Right lobe of liver (tissue), 4 donors: ENCODE measurements at regions not wholly inside any gene's neighbourhood (a gene's known extent, or its start where the extent isn't known, plus 50 kb on each side); places are given as distances from the start of the nearest gene placed in this dataset.

Experiments used
- POLR2A ChIP-seq: fragments of 450-650 bp; IDR thresholded peaks from one replicate; pipeline ENCODE4 v1.6.1; 2017; ENCODE audit warnings: antibody characterized with exemption, mild to moderate bottlenecking
- TF ChIP-seq, protein P1 (sequence below), 4 donors: fragments of 200-600 bp in 3 of 4; fragments of 450-650 bp in 1 of 4; IDR thresholded peaks; one replicate each; pipeline versions ENCODE4 v1.5.1 to v1.8.0; 2016 to 2022; ENCODE audit warnings: antibody characterized with exemption in 4 of 4, mild to moderate bottlenecking in 2 of 4
- donor health status: DM: no; HTN: no; CAD: no.
- donor health status: DM: no; HTN: no; CAD: no.
- donor health status: DM: no; HTN: yes; CAD: no.

DNA sequence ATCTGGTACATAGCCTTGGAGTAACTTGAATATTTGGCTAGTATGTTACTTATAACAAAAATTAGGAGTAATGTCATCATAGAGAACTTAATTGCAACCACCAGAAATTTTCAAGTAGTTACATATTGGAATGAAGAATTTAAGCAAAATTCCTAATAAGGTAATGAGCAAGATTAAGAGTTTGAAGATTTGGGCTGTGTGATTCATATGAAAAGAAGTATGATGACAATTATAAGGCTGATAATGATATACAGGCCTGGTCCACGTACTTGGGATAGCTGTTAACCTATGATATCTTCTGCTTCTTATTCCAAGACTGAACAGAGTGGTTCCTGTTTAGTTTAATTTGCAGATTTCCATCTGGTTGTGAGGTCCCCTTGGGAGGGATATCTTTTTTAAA is 463.9 kb downstream of the RAPGEF2 start:
- TF ChIP-seq, protein P1, sequence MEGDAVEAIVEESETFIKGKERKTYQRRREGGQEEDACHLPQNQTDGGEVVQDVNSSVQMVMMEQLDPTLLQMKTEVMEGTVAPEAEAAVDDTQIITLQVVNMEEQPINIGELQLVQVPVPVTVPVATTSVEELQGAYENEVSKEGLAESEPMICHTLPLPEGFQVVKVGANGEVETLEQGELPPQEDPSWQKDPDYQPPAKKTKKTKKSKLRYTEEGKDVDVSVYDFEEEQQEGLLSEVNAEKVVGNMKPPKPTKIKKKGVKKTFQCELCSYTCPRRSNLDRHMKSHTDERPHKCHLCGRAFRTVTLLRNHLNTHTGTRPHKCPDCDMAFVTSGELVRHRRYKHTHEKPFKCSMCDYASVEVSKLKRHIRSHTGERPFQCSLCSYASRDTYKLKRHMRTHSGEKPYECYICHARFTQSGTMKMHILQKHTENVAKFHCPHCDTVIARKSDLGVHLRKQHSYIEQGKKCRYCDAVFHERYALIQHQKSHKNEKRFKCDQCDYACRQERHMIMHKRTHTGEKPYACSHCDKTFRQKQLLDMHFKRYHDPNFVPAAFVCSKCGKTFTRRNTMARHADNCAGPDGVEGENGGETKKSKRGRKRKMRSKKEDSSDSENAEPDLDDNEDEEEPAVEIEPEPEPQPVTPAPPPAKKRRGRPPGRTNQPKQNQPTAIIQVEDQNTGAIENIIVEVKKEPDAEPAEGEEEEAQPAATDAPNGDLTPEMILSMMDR (IDR thresholded peaks at IDR 0.05), result no peak
- no peak for TF ChIP-seq POLR2A
